Left lung (tissue), 4 donors: ENCODE measurements at regions not wholly inside any gene's neighbourhood (a gene's known extent, or its start where the extent isn't known, plus 50 kb on each side); places are given as distances from the start of the nearest gene placed in this dataset.
A peak's percentile ranks its signal among the peaks of the same experiment; 100 is the strongest.
"Not testable (repeated sequence)": the region's sequence is repeated elsewhere in the genome, so short reads cannot be mapped to it uniquely, and the experiment has no call there.

Source experiments
- ATAC-seq: fragments of 200-7000 bp; cut with Tn5 transposase; one replicate; pipeline ENCODE4 v1.9.1; 2020; ENCODE audit warnings: moderate library complexity
- DNase-seq, 4 donors: peaks; one replicate each; pipeline ENCODE4 v3.0.0-alpha.2; 2013 to 2020
- H3K27ac ChIP-seq, 2 donors: fragments of 200-600 bp; sonication (generic) in 1 of 2; one replicate each; pipeline versions ENCODE4 v1.5.0 to v1.8.0; 2020 to 2021
- H3K27me3 ChIP-seq, 2 donors: fragments of 200-600 bp; sonication (generic) in 1 of 2; one replicate each; pipeline versions ENCODE4 v1.5.0 to v1.8.0; 2020 to 2021
- H3K36me3 ChIP-seq, 2 donors: fragments of 200-600 bp; sonication (generic) in 1 of 2; one replicate each; pipeline versions ENCODE4 v1.5.0 to v1.8.0; 2020 to 2021
- H3K4me1 ChIP-seq, 2 donors: fragments of 200-600 bp; one replicate each; pipeline ENCODE4 v1.8.0; 2021
- H3K4me3 ChIP-seq, 2 donors: fragments of 200-600 bp; sonication (generic) in 1 of 2; one replicate each; pipeline versions ENCODE4 v1.5.0 to v1.8.0; 2020 to 2021; ENCODE audit warnings: mild to moderate bottlenecking in 1 of 2
- H3K9me3 ChIP-seq, 2 donors: fragments of 200-600 bp; sonication (generic) in 1 of 2; one replicate each; pipeline versions ENCODE4 v1.5.0 to v1.8.0; 2020 to 2021
- intact Hi-C, 2 donors: fragments of 100-400 bp; cut with DNase I; formaldehyde crosslinking; loops; one replicate each; pipeline versions ENCODE4 v1.11.2 to v1.14.2; 2022
- TF ChIP-seq, protein P1 (sequence below), 2 donors: fragments of 200-600 bp; sonication (generic) in 1 of 2; IDR thresholded peaks; one replicate each; pipeline versions ENCODE4 v1.5.0 to v1.8.0; 2021; ENCODE audit warnings: antibody characterized with exemption in 2 of 2
- donor health status: DM: no; HTN: yes; CAD: no.
- donor health status: DM: no; HTN: no; CAD: no.

DNA sequence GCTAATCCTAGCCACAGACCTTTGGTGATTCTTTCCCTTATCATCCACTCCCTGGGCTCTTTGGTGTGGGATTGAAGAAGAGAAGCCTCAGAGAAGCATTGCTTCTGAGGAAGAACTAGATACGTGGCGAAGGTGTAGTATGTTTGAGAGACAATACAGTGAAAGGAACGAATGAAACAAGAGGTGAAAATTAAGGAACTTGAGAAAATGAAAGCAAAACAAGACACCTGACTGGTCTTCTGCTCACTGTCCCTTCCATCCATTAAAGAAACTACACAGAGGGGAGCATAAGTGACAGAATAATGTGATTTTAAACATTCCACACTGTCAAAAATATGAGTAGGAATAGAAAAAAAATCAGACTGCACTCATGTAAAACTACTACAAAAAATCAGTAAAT is 219.6 kb upstream of the NPSR1 start:
- no peak for ATAC-seq

DNA sequence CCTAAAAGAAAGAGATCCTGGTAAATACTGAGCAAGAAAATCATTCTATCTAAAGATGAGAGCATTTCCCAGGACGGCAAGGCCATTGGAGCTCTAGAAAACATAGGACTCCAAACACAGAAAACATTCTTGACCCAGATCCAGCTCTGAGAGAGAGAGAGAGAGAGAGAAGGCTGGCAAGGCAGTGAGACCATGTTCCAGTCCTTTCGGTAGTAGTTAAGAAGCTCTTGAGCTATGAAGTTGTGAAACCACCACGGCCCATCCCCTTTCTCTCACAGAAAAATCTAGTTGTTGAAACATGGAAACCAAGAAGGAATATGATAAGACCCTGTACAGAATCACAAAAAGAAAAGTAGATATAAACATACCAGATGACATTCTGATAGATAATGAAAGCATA is 212.4 kb upstream of the NPSR1 start:
- intact Hi-C loops: no loop called here

More for the DNA sequence above, 219.6 kb upstream of the NPSR1 start:
- no peaks in the 10 kb centered on the region for H3K27me3 ChIP-seq
- H3K4me1 ChIP-seq: no peaks in the 10 kb centered on the region
- no peak for DNase-seq
- intact Hi-C loops: no loop called here
- H3K9me3 ChIP-seq: peaks cover 0 to 12% of the 10 kb centered on the region in 2 donors
- H3K36me3 ChIP-seq: no peaks in the 10 kb centered on the region
- H3K27ac ChIP-seq: no peak overlapping the region
- no peak overlapping the region for H3K4me3 ChIP-seq
- TF ChIP-seq, protein P1, sequence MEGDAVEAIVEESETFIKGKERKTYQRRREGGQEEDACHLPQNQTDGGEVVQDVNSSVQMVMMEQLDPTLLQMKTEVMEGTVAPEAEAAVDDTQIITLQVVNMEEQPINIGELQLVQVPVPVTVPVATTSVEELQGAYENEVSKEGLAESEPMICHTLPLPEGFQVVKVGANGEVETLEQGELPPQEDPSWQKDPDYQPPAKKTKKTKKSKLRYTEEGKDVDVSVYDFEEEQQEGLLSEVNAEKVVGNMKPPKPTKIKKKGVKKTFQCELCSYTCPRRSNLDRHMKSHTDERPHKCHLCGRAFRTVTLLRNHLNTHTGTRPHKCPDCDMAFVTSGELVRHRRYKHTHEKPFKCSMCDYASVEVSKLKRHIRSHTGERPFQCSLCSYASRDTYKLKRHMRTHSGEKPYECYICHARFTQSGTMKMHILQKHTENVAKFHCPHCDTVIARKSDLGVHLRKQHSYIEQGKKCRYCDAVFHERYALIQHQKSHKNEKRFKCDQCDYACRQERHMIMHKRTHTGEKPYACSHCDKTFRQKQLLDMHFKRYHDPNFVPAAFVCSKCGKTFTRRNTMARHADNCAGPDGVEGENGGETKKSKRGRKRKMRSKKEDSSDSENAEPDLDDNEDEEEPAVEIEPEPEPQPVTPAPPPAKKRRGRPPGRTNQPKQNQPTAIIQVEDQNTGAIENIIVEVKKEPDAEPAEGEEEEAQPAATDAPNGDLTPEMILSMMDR (IDR thresholded peaks at IDR 0.05): no peak

DNA sequence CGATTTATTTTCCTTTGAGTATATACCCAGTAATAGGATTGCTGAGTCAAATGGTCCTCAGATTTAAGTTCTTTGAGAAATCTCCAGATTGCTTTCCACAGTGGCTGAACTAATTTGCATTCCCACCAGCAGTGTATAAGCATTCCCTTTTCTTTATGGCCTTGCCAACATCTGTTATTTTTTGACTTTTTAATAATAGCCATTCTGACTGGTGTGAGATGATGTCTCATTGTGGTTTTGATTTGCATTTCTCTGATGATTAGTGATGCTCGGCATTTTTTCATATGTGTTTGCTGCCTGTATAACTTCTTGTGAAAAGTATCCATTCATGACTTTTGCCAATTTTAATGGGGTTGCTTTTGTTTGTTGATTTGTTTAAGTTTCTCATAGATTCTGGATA is 209.5 kb upstream of the NPSR1 start:
- H3K4me3 ChIP-seq, H3K36me3 ChIP-seq, H3K27me3 ChIP-seq, DNase-seq, intact Hi-C loops, H3K9me3 ChIP-seq, H3K27ac ChIP-seq, H3K4me1 ChIP-seq, ATAC-seq: not testable (repeated sequence)

More for the DNA sequence above, 212.4 kb upstream of the NPSR1 start:
- Histone ChIP-seq H3K4me3 (no peak overlapping the region), H3K27ac (no peak overlapping the region), H3K27me3 (no peaks in the 10 kb centered on the region), H3K9me3 (peaks cover 0 to 7% of the 10 kb centered on the region in 2 donors), H3K4me1 (no peaks in the 10 kb centered on the region), H3K36me3 (no peaks in the 10 kb centered on the region)
- TF ChIP-seq, protein P1 (IDR thresholded peaks at IDR 0.05): no peak
- DNase-seq (no peak), ATAC-seq (peak; percentile 83)

DNA sequence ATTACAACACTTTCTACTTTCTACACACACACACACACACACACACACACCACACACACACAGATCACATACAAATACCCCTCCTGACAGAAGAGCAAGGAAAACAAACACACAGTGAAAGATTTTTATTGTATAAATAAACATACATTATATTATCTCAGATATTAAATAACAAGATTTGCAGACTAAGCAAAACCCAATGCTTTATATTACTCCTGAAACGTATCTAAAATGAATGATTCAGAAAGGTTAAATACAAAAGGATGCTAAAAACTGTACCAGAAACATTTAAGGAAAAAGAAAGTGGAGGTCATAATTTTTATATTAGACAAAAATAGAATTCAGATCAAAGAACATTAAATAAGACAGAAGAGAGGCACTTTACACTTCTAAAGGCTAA is 208.3 kb upstream of the NPSR1 start:
- H3K4me3 ChIP-seq: no peak overlapping the region
- no peaks in the 10 kb centered on the region for H3K36me3 ChIP-seq
- TF ChIP-seq, protein P1 (IDR thresholded peaks at IDR 0.05): no peak
- H3K9me3 ChIP-seq: peaks cover 0 to 4% of the 10 kb centered on the region in 2 donors
- ATAC-seq (no peak), DNase-seq (no peak)
- H3K4me1 ChIP-seq: no peaks in the 10 kb centered on the region
- intact Hi-C loops: no loop called here
- no peaks in the 10 kb centered on the region for H3K27me3 ChIP-seq
- no peak overlapping the region for H3K27ac ChIP-seq

DNA sequence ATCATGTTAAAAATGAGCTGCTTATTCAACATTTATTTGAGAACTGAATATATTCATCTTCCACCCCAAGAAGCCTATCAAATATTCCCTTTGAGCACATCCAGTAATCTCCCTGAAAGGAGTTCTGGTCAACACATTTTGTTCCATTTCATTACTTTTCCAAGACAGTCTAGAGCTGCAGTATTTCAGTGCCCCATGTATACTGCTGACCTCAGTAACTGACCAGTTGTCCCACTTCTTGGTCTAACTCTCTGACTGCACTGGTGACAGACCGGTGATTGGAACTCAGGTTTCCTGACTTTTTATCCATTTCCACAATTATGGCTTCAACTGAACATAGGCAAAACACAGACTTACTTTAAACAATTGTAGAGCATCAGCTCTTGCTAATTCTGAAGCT is 206.8 kb upstream of the NPSR1 start:
- H3K4me1 ChIP-seq: no peaks in the 10 kb centered on the region
- no peak overlapping the region for H3K27ac ChIP-seq
- H3K4me3 ChIP-seq: no peak overlapping the region
- H3K27me3 ChIP-seq: no peaks in the 10 kb centered on the region
- ATAC-seq (no peak), DNase-seq (no peak)
- intact Hi-C loops: no loop called here
- TF ChIP-seq, protein P1 (IDR thresholded peaks at IDR 0.05): no peak
- H3K9me3 ChIP-seq: peaks cover 0 to 4% of the 10 kb centered on the region in 2 donors
- H3K36me3 ChIP-seq: no peaks in the 10 kb centered on the region

DNA sequence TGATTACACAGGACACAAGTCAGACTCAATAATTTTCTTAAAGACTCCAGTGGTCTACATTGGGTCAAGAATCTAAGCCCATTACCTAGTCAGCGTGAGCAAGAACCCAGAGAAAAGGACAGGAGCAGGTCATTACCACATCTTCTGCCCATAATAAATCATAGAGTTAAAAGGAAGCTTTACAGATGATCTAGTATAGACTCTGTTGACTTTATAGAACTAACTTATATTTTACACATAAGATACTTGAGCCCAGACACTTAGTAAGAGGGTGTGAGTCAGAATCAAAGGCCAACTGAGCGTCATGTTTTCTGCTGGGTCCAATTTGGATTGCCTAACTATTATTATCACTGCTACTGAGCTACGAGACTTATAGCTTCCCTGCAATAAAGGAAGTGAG is 206.1 kb upstream of the NPSR1 start:
- ATAC-seq: no peak
- intact Hi-C loops: no loop called here
- H3K27ac ChIP-seq: no peak overlapping the region
- H3K4me1 ChIP-seq: no peaks in the 10 kb centered on the region
- no peaks in the 10 kb centered on the region for H3K27me3 ChIP-seq
- H3K36me3 ChIP-seq: no peaks in the 10 kb centered on the region
- H3K4me3 ChIP-seq: no peak overlapping the region
- peaks cover 0 to 4% of the 10 kb centered on the region in 2 donors for H3K9me3 ChIP-seq
- TF ChIP-seq, protein P1 (IDR thresholded peaks at IDR 0.05): no peak
- DNase-seq: no peak
